Liver (tissue), 8 donors: ENCODE measurements at regions not wholly inside any gene's neighbourhood (a gene's known extent, or its start where the extent isn't known, plus 50 kb on each side); places are given as distances from the start of the nearest gene placed in this dataset.

Experiments used
- DNase-seq: peaks from one replicate; pipeline ENCODE4 v3.0.0-alpha.2; 2017; ENCODE audit warnings: low spot score
- H3K27ac ChIP-seq, 2 donors: one replicate each; pipeline ENCODE4 v1.7.0; 2013; ENCODE audit warnings: inconsistent platforms in 2 of 2, low read length in 2 of 2, control low read depth in 1 of 2, low read depth in 1 of 2, mild to moderate bottlenecking in 1 of 2
- H3K27me3 ChIP-seq, 4 donors: one replicate each; pipeline versions ENCODE4 v1.6.1 to v1.7.0; 2013; ENCODE audit warnings: low read length in 3 of 4, inconsistent platforms in 1 of 4, mild to moderate bottlenecking in 1 of 4, moderate library complexity in 1 of 4; ENCODE audit not compliant: control insufficient read depth in 4 of 4, insufficient read depth in 4 of 4
- H3K36me3 ChIP-seq, 4 donors: one replicate each; pipeline versions ENCODE4 v1.6.1 to v1.7.0; 2013; ENCODE audit warnings: low read length in 3 of 4, mild to moderate bottlenecking in 3 of 4, low read depth in 1 of 4, moderate library complexity in 1 of 4; ENCODE audit not compliant: control insufficient read depth in 4 of 4, insufficient read depth in 3 of 4
- H3K4me1 ChIP-seq, 4 donors: one replicate each; pipeline versions ENCODE4 v1.6.1 to v1.7.0; 2013; ENCODE audit warnings: low read length in 3 of 4, mild to moderate bottlenecking in 3 of 4, moderate library complexity in 1 of 4; ENCODE audit not compliant: control insufficient read depth in 4 of 4, insufficient read depth in 4 of 4
- H3K4me3 ChIP-seq, 3 donors: one replicate each; pipeline versions ENCODE4 v1.6.1 to v1.7.0; 2013; ENCODE audit warnings: low read length in 3 of 3, control low read depth in 1 of 3, low read depth in 1 of 3, mild to moderate bottlenecking in 1 of 3
- H3K9ac ChIP-seq, 2 donors: one replicate each; pipeline ENCODE4 v1.7.0; 2013; ENCODE audit warnings: low read length in 2 of 2, mild to moderate bottlenecking in 2 of 2, moderate library complexity in 2 of 2, control low read depth in 1 of 2, low read depth in 1 of 2
- H3K9me3 ChIP-seq, 4 donors: one replicate each; pipeline versions ENCODE4 v1.6.1 to v1.7.0; 2013; ENCODE audit warnings: low read length in 3 of 4; ENCODE audit not compliant: control insufficient read depth in 4 of 4
- EGR1 ChIP-seq, 2 donors: IDR thresholded peaks; 2 replicates each; pipeline ENCODE4 v1.6.1; 2016 to 2018; ENCODE audit warnings: antibody characterized with exemption in 2 of 2, low read depth in 2 of 2
- FOXA1 ChIP-seq: IDR thresholded peaks from 2 replicates; pipeline ENCODE4 v1.6.1; 2016; ENCODE audit warnings: antibody characterized with exemption
- FOXA2 ChIP-seq: IDR thresholded peaks from 2 replicates; pipeline ENCODE4 v1.6.1; 2016; ENCODE audit warnings: antibody characterized with exemption
- GABPA ChIP-seq, 2 donors: IDR thresholded peaks in 1 of 2; conservative IDR thresholded peaks in 1 of 2; 2 replicates each; pipeline ENCODE4 v1.6.1; 2016; ENCODE audit warnings: antibody characterized with exemption in 2 of 2, mild to moderate bottlenecking in 1 of 2, moderate library complexity in 1 of 2
- HNF4A ChIP-seq, 2 donors: conservative IDR thresholded peaks; 2 replicates each; pipeline ENCODE4 v1.6.1; 2016; ENCODE audit warnings: antibody characterized with exemption in 2 of 2, mild to moderate bottlenecking in 2 of 2
- HNF4G ChIP-seq: IDR thresholded peaks from 2 replicates; pipeline ENCODE4 v1.6.1; 2016; ENCODE audit warnings: antibody characterized with exemption
- JUND ChIP-seq, 2 donors: IDR thresholded peaks; 2 replicates each; pipeline ENCODE4 v1.6.1; 2016; ENCODE audit warnings: antibody characterized with exemption in 2 of 2
- NR2F2 ChIP-seq: IDR thresholded peaks from 2 replicates; pipeline ENCODE4 v1.6.1; 2016; ENCODE audit warnings: antibody characterized with exemption
- RAD21 ChIP-seq, 2 donors: IDR thresholded peaks; 2 replicates each; pipeline ENCODE4 v1.6.1; 2016; ENCODE audit warnings: antibody characterized with exemption in 2 of 2, mild to moderate bottlenecking in 2 of 2
- RXRA ChIP-seq, 2 donors: IDR thresholded peaks; 2 replicates each; pipeline ENCODE4 v1.6.1; 2017 to 2018; ENCODE audit warnings: antibody characterized with exemption in 2 of 2, mild to moderate bottlenecking in 1 of 2
- SP1 ChIP-seq: IDR thresholded peaks from 2 replicates; pipeline ENCODE4 v1.6.1; 2018; ENCODE audit warnings: antibody characterized with exemption, mild to moderate bottlenecking
- TAF1 ChIP-seq: conservative IDR thresholded peaks from 2 replicates; pipeline ENCODE4 v1.6.1; 2016; ENCODE audit warnings: antibody characterized with exemption, mild to moderate bottlenecking
- YY1 ChIP-seq: IDR thresholded peaks from 2 replicates; pipeline ENCODE4 v1.6.1; 2016; ENCODE audit warnings: antibody characterized with exemption, mild to moderate bottlenecking
- WGBS: extraction: QIAGEN DNeasy Blood & Tissue Kit; methylation state at CpG from one replicate; pipeline ENCODE4 v1.1.7; 2013; 5-methylcytosine and 5-hydroxymethylcytosine counted together
- TF ChIP-seq, protein P1 (sequence below): IDR thresholded peaks from 2 replicates; pipeline ENCODE4 v1.6.1; 2016; ENCODE audit warnings: antibody characterized with exemption
- TF ChIP-seq, protein P2 (sequence below): IDR thresholded peaks from 2 replicates; pipeline ENCODE4 v1.6.1; 2016; ENCODE audit warnings: antibody characterized with exemption, mild to moderate bottlenecking
- TF ChIP-seq, protein P3 (sequence below): IDR thresholded peaks from 2 replicates; pipeline ENCODE4 v1.6.1; 2016; ENCODE audit warnings: antibody characterized with exemption
- TF ChIP-seq, protein P4 (sequence below): IDR thresholded peaks from 2 replicates; pipeline ENCODE4 v1.6.1; 2016; ENCODE audit warnings: antibody characterized with exemption
- TF ChIP-seq, protein P5 (sequence below): fragments of 150-350 bp; IDR thresholded peaks from 2 replicates; pipeline ENCODE4 v1.5.1; 2017; ENCODE audit warnings: improper control_type of control experiment, low read depth, low read length; ENCODE audit not compliant: missing input control
- donor health status: healthy.
- donor health status: healthy.
- donor health status: healthy.
- donor health status: healthy.
- donor health status: healthy.

DNA sequence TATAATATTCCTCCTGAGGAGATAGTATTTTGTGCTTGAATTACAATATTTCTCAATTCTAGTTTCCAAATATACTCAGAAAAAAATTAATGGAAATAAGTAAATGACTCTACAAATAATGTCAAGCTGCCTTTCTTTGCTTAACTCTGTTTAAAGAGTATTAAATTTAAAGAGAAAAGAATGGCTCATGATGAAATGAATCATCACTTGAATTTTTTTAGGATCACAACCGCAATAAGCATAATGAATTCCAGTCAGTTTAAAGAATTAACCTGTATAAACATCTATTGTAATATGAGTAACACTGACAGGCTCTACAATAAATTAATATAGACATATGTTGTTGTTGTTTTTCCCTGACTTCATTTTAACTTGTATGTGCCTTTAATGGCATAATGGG lies 266.2 kb upstream of the ADGRB3 start:
- no peaks in the 10 kb centered on the region for H3K36me3 ChIP-seq
- 81% methylated on average over 1 of the region's 1 CpG for WGBS
- no peaks in the 10 kb centered on the region for H3K4me1 ChIP-seq
- no peaks in the 10 kb centered on the region for H3K27me3 ChIP-seq
- H3K9me3 ChIP-seq, result no peaks in the 10 kb centered on the region
- no peak overlapping the region for H3K4me3 ChIP-seq
- no peak for DNase-seq
- TF ChIP-seq GABPA (IDR thresholded peaks at IDR 0.05 in 1 of 2, conservative IDR thresholded peaks at IDR 0.05 in 1 of 2), result no peak
- H3K9ac ChIP-seq, result no peak overlapping the region
- H3K27ac ChIP-seq, result no peak overlapping the region

DNA sequence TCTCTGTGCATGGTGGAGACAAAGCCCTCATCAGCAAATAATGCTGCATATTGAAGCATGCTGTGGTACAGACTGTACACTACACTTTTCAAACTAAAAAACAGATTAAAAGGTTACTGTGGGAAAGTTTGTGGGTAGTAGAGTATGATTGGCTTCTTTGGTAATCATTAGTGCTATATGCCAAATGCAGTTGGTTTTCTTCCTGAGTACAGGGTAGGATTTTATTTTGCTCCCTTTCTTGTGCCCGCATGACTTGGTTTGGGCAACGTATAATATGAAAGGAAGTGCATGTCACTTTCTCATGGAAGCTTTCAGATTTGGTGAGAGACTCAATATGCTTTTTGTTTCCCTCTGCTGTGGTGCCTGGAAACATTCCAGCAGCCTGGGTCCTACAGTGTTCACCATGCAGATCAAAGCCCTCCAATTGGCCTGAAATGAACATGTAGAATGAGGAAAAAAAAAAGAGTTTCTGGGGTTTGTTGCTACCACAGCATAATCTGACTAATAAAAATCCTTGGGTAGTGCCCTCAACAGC lies 270.7 kb upstream of the ADGRB3 start:
- Histone ChIP-seq H3K27ac (no peak overlapping the region), H3K4me3 (no peak overlapping the region), H3K9me3 (no peaks in the 10 kb centered on the region), H3K27me3 (no peaks in the 10 kb centered on the region), H3K36me3 (no peaks in the 10 kb centered on the region), H3K9ac (no peak overlapping the region), H3K4me1 (no peaks in the 10 kb centered on the region)
- DNase-seq, result no peak
- no peak for TF ChIP-seq FOXA1
- TF ChIP-seq, protein P1, sequence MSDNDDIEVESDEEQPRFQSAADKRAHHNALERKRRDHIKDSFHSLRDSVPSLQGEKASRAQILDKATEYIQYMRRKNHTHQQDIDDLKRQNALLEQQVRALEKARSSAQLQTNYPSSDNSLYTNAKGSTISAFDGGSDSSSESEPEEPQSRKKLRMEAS, result no peak
- TF ChIP-seq, protein P2, sequence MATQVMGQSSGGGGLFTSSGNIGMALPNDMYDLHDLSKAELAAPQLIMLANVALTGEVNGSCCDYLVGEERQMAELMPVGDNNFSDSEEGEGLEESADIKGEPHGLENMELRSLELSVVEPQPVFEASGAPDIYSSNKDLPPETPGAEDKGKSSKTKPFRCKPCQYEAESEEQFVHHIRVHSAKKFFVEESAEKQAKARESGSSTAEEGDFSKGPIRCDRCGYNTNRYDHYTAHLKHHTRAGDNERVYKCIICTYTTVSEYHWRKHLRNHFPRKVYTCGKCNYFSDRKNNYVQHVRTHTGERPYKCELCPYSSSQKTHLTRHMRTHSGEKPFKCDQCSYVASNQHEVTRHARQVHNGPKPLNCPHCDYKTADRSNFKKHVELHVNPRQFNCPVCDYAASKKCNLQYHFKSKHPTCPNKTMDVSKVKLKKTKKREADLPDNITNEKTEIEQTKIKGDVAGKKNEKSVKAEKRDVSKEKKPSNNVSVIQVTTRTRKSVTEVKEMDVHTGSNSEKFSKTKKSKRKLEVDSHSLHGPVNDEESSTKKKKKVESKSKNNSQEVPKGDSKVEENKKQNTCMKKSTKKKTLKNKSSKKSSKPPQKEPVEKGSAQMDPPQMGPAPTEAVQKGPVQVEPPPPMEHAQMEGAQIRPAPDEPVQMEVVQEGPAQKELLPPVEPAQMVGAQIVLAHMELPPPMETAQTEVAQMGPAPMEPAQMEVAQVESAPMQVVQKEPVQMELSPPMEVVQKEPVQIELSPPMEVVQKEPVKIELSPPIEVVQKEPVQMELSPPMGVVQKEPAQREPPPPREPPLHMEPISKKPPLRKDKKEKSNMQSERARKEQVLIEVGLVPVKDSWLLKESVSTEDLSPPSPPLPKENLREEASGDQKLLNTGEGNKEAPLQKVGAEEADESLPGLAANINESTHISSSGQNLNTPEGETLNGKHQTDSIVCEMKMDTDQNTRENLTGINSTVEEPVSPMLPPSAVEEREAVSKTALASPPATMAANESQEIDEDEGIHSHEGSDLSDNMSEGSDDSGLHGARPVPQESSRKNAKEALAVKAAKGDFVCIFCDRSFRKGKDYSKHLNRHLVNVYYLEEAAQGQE, result no peak
- TF ChIP-seq SP1, result no peak
- TF ChIP-seq, protein P3, sequence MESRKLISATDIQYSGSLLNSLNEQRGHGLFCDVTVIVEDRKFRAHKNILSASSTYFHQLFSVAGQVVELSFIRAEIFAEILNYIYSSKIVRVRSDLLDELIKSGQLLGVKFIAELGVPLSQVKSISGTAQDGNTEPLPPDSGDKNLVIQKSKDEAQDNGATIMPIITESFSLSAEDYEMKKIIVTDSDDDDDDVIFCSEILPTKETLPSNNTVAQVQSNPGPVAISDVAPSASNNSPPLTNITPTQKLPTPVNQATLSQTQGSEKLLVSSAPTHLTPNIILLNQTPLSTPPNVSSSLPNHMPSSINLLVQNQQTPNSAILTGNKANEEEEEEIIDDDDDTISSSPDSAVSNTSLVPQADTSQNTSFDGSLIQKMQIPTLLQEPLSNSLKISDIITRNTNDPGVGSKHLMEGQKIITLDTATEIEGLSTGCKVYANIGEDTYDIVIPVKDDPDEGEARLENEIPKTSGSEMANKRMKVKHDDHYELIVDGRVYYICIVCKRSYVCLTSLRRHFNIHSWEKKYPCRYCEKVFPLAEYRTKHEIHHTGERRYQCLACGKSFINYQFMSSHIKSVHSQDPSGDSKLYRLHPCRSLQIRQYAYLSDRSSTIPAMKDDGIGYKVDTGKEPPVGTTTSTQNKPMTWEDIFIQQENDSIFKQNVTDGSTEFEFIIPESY, result no peak
- TF ChIP-seq RAD21 (IDR thresholded peaks at IDR 0.05), result no peak
- no peak for TF ChIP-seq RXRA (IDR thresholded peaks at IDR 0.05)
- no peak for TF ChIP-seq YY1
- no peak for TF ChIP-seq TAF1
- no peak for TF ChIP-seq NR2F2
- TF ChIP-seq GABPA (IDR thresholded peaks at IDR 0.05 in 1 of 2, conservative IDR thresholded peaks at IDR 0.05 in 1 of 2), result no peak
- no peak for TF ChIP-seq HNF4G
- TF ChIP-seq, protein P4, sequence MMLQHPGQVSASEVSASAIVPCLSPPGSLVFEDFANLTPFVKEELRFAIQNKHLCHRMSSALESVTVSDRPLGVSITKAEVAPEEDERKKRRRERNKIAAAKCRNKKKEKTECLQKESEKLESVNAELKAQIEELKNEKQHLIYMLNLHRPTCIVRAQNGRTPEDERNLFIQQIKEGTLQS, result no peak
- TF ChIP-seq JUND (IDR thresholded peaks at IDR 0.05), result no peak
- TF ChIP-seq EGR1 (IDR thresholded peaks at IDR 0.05; ENCODE audit: low read depth in 2 of 2), result no peak
- TF ChIP-seq, protein P5, sequence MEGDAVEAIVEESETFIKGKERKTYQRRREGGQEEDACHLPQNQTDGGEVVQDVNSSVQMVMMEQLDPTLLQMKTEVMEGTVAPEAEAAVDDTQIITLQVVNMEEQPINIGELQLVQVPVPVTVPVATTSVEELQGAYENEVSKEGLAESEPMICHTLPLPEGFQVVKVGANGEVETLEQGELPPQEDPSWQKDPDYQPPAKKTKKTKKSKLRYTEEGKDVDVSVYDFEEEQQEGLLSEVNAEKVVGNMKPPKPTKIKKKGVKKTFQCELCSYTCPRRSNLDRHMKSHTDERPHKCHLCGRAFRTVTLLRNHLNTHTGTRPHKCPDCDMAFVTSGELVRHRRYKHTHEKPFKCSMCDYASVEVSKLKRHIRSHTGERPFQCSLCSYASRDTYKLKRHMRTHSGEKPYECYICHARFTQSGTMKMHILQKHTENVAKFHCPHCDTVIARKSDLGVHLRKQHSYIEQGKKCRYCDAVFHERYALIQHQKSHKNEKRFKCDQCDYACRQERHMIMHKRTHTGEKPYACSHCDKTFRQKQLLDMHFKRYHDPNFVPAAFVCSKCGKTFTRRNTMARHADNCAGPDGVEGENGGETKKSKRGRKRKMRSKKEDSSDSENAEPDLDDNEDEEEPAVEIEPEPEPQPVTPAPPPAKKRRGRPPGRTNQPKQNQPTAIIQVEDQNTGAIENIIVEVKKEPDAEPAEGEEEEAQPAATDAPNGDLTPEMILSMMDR, result no peak
- no peak for TF ChIP-seq FOXA2
- TF ChIP-seq HNF4A (conservative IDR thresholded peaks at IDR 0.05), result no peak
- WGBS, result 61% methylated on average over 2 of the region's 2 CpGs
